GM12878 (cell line): ENCODE measurements at regions not wholly inside any gene's neighbourhood (a gene's known extent, or its start where the extent isn't known, plus 50 kb on each side); places are given as distances from the start of the nearest gene placed in this dataset.

Source experiments
- ATAC-seq: fragments of 200-7000 bp; cut with Tn5 transposase; 3 replicates; pipeline ENCODE4 v1.9.1; 2020; ENCODE audit warnings: mild to moderate bottlenecking, moderate library complexity
- BruUV-seq: library from RNA; stranded (reverse); fragments of 400-500 nt; replicated peaks from 2 replicates; lab custom pipeline; 2021; lab: Mats Ljungman, UMichigan
- CTCF ChIA-PET: fragments of 300-600 bp; sonication (Branson Sonifier 250); formaldehyde crosslinking; extraction: SDS; loops from one replicate; lab custom pipeline; 2021; ENCODE audit warnings: inconsistent platforms; lab: Yijun Ruan, JAX
- POLR2A ChIA-PET: fragments of 350-600 bp; formaldehyde crosslinking; extraction: SDS; loops from one replicate; lab custom pipeline; 2021; ENCODE audit warnings: inconsistent platforms; lab: Charles Lee
- RAD21 ChIA-PET: fragments of 300-600 bp; sonication (Branson Sonifier 250); formaldehyde crosslinking; loops from one replicate; lab custom pipeline; 2023; ENCODE audit warnings: antibody characterized with exemption; ENCODE audit not compliant: unreplicated experiment; lab: Charles Lee
- SMC1A ChIA-PET: fragments of 300-600 bp; sonication (Branson Sonifier 250); formaldehyde crosslinking; loops from one replicate; lab custom pipeline; 2023; ENCODE audit not compliant: unreplicated experiment, uncharacterized antibody; lab: Charles Lee
- DNase-seq: peaks from one replicate; pipeline ENCODE4 v3.0.0-alpha.2; 2011; ENCODE audit warnings: low read depth, low spot score
- FAIRE-seq: peaks from 3 replicates; lab custom pipeline; 2011; peaks lifted over from hg19 to GRCh38; lab: Jason Lieb, UNC
- H2AFZ ChIP-seq: 2 replicates; pipeline ENCODE4 v1.6.0; 2011; ENCODE audit warnings: low read depth, low read length, control low read depth; ENCODE audit not compliant: control insufficient read depth
- H3K27ac ChIP-seq: 2 replicates; pipeline ENCODE4 v1.5.1; 2011; ENCODE audit warnings: control low read depth; ENCODE audit not compliant: control insufficient read depth, insufficient read depth
- H3K27me3 ChIP-seq, 2 experiments: replicated peaks in 1 of 2; 2 replicates each; pipeline versions ENCODE4 v1.6.0 to v1.6.1; 2011; ENCODE audit warnings: low read length in 1 of 2; ENCODE audit not compliant: control insufficient read depth in 2 of 2, insufficient read depth in 2 of 2
- H3K36me3 ChIP-seq, 2 experiments: 2 replicates each; pipeline ENCODE4 v1.5.1; 2011; ENCODE audit warnings: low read length in 1 of 2; ENCODE audit not compliant: control insufficient read depth in 2 of 2, insufficient read depth in 2 of 2
- H3K4me1 ChIP-seq: 2 replicates; pipeline ENCODE4 v1.6.1; 2011; ENCODE audit warnings: mild to moderate bottlenecking, low read length, moderate library complexity, mixed read lengths; ENCODE audit not compliant: control insufficient read depth, insufficient read depth
- H3K4me2 ChIP-seq: 2 replicates; pipeline ENCODE4 v1.6.0; 2011; ENCODE audit warnings: control low read depth; ENCODE audit not compliant: control insufficient read depth, insufficient read depth
- H3K4me3 ChIP-seq: fragments of 200-600 bp; sonication (generic); 2 replicates; pipeline ENCODE4 v1.5.1; 2016
- H3K79me2 ChIP-seq: 2 replicates; pipeline ENCODE4 v1.6.0; 2011; ENCODE audit warnings: low read length; ENCODE audit not compliant: control insufficient read depth, insufficient read depth
- H3K9ac ChIP-seq: 2 replicates; pipeline ENCODE4 v1.8.0; 2011; ENCODE audit warnings: low read length, control low read depth, mixed read lengths; ENCODE audit not compliant: control insufficient read depth, insufficient read depth
- H3K9me3 ChIP-seq: replicated peaks from 3 replicates; pipeline ENCODE4 v1.5.1; 2011; ENCODE audit warnings: mild to moderate bottlenecking, low read length; ENCODE audit not compliant: control insufficient read depth, insufficient read depth
- H4K20me1 ChIP-seq: 2 replicates; pipeline ENCODE4 v1.6.0; 2011; ENCODE audit not compliant: control insufficient read depth, insufficient read depth
- KLF5 ChIP-seq: fragments of 450-650 bp; IDR thresholded peaks from 2 replicates; pipeline ENCODE4 v1.6.1; 2014; ENCODE audit warnings: mild to moderate bottlenecking; ENCODE audit not compliant: partially characterized antibody
- NR2C2 ChIP-seq: IDR thresholded peaks from 2 replicates; pipeline ENCODE4 v1.6.1; 2011; ENCODE audit warnings: borderline replicate concordance, low read depth; ENCODE audit not compliant: control insufficient read depth, insufficient read length
- RAD51 ChIP-seq: fragments of 450-650 bp; IDR thresholded peaks from 2 replicates; pipeline ENCODE4 v1.6.1; 2016; ENCODE audit warnings: moderate library complexity, mild to moderate bottlenecking, inconsistent platforms
- SMC3 ChIP-seq: IDR thresholded peaks from 2 replicates; pipeline ENCODE4 v1.6.1; 2011; ENCODE audit warnings: low read length, improper control_type of control experiment, borderline replicate concordance
- SUZ12 ChIP-seq: fragments of 200-600 bp; sonication (generic); IDR thresholded peaks from one replicate; pipeline ENCODE4 v1.6.1; 2018; ENCODE audit warnings: antibody characterized with exemption, mild to moderate bottlenecking; ENCODE audit not compliant: unreplicated experiment
- TCF12 ChIP-seq: IDR thresholded peaks from 2 replicates; pipeline ENCODE4 v1.6.1; 2011; ENCODE audit warnings: low read depth, mild to moderate bottlenecking, low read length
- USF2 ChIP-seq: IDR thresholded peaks from 2 replicates; pipeline ENCODE4 v1.6.1; 2011; ENCODE audit warnings: low read depth, low read length, improper control_type of control experiment, borderline replicate concordance
- ZBTB11 ChIP-seq: fragments of 450-650 bp; formaldehyde crosslinking; IDR thresholded peaks from 2 replicates; pipeline ENCODE4 v1.5.0; 2022; ENCODE audit warnings: mild to moderate bottlenecking, missing genetic modification characterization
- ZBTB33 ChIP-seq: fragments of 450-650 bp; IDR thresholded peaks from 2 replicates; pipeline ENCODE4 v1.6.1; 2017; ENCODE audit warnings: mild to moderate bottlenecking
- WGBS: methylation state at CpG from one replicate; pipeline ENCODE4 v1.1.6; 2016; ENCODE audit warnings: low lambda C conversion rate; ENCODE audit not compliant: insufficient replicate concordance, insufficient coverage; ENCODE audit errors: missing lambda C conversion rate; 5-methylcytosine and 5-hydroxymethylcytosine counted together
- in situ Hi-C: fragments of 300-500 bp; cut with MboI; formaldehyde crosslinking; loops from 9 replicates; pipeline ENCODE4 v1.14.3; 2018; ENCODE audit warnings: mixed read lengths
- intact Hi-C: fragments of 100-400 bp; cut with micrococcal nuclease; formaldehyde crosslinking; loops from one replicate; pipeline ENCODE4 v1.14.2; 2022; ENCODE audit not compliant: unreplicated experiment
- TF ChIP-seq, protein P1 (sequence below): fragments of 450-650 bp; IDR thresholded peaks from 2 replicates; pipeline ENCODE4 v1.6.1; 2017; ENCODE audit warnings: antibody characterized with exemption, mild to moderate bottlenecking, moderate library complexity

- TF ChIP-seq ZBTB11 (CRISPR knock-in tag), result no peak
- TF ChIP-seq SUZ12, result no peak
- TF ChIP-seq ZBTB33, result no peak
- TF ChIP-seq KLF5, result no peak
Measured at GRCh38 chr3:157981819-157982218, 124.4 kb downstream of the SHOX2 start (continued).

- intact Hi-C loops, result no loop called here
- no peaks in the 10 kb centered on the region for H3K79me2 ChIP-seq
- BruUV-seq, result no TSS peak
- no peaks in the 10 kb centered on the region for H4K20me1 ChIP-seq
- FAIRE-seq, result no peak
- RAD21 ChIA-PET, result no interaction called here
- no peaks in the 10 kb centered on the region for H3K27me3 ChIP-seq
- TF ChIP-seq, protein P1, sequence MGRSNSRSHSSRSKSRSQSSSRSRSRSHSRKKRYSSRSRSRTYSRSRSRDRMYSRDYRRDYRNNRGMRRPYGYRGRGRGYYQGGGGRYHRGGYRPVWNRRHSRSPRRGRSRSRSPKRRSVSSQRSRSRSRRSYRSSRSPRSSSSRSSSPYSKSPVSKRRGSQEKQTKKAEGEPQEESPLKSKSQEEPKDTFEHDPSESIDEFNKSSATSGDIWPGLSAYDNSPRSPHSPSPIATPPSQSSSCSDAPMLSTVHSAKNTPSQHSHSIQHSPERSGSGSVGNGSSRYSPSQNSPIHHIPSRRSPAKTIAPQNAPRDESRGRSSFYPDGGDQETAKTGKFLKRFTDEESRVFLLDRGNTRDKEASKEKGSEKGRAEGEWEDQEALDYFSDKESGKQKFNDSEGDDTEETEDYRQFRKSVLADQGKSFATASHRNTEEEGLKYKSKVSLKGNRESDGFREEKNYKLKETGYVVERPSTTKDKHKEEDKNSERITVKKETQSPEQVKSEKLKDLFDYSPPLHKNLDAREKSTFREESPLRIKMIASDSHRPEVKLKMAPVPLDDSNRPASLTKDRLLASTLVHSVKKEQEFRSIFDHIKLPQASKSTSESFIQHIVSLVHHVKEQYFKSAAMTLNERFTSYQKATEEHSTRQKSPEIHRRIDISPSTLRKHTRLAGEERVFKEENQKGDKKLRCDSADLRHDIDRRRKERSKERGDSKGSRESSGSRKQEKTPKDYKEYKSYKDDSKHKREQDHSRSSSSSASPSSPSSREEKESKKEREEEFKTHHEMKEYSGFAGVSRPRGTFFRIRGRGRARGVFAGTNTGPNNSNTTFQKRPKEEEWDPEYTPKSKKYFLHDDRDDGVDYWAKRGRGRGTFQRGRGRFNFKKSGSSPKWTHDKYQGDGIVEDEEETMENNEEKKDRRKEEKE, result no peak
- no peak for TF ChIP-seq USF2
- TF ChIP-seq NR2C2, result no peak
- TF ChIP-seq TCF12, result no peak
- TF ChIP-seq SMC3, result no peak
- no peak for TF ChIP-seq RAD51
- TF ChIP-seq, all 136 proteins: peak for 0
- no peaks in the 10 kb centered on the region for H3K4me1 ChIP-seq
- 78% methylated on average over 1 of the region's 1 CpG for WGBS
- in situ Hi-C loops, result no loop called here
- ChIA-PET SMC1A (interaction anchor here (1.3 kb wide), 1 partner anchor 9 kb away, joined by 3 read pairs; no protein-coding TSS in a partner anchor), POLR2A (no interaction called here), CTCF (no interaction called here)
- no peak for ATAC-seq
- no peak overlapping the region for H2AFZ ChIP-seq
- H3K4me2 ChIP-seq, result no peak overlapping the region
- DNase-seq, result no peak
- no peak overlapping the region for H3K27ac ChIP-seq
- H3K4me3 ChIP-seq, result no peak overlapping the region
- no peaks in the 10 kb centered on the region for H3K36me3 ChIP-seq
- no peak overlapping the region for H3K9ac ChIP-seq
- H3K9me3 ChIP-seq, result no peaks in the 10 kb centered on the region
Measured at GRCh38 chr3:157979022-157979421, 127.2 kb downstream of the SHOX2 start.
